Stomach (tissue), 8 donors: ENCODE measurements at regions not wholly inside any gene's neighbourhood (a gene's known extent, or its start where the extent isn't known, plus 50 kb on each side); places are given as distances from the start of the nearest gene placed in this dataset.

ENCODE experiments used
- DNase-seq, 2 donors: peaks; one replicate each; pipeline versions ENCODE4 v3.0.0 to v3.0.0-alpha.2; 2013 to 2019
- H3K27ac ChIP-seq, 5 donors: fragments of 200-600 bp in 4 of 5; sonication (generic) in 4 of 5; one replicate each; pipeline ENCODE4 v1.5.1; 2013 to 2019; ENCODE audit warnings: mild to moderate bottlenecking in 1 of 5, moderate library complexity in 1 of 5
- H3K27me3 ChIP-seq, 3 donors: fragments of 200-600 bp; sonication (generic); one replicate each; pipeline ENCODE4 v1.5.1; 2017 to 2019; ENCODE audit warnings: mixed run types in 1 of 3
- H3K36me3 ChIP-seq, 4 donors: fragments of 200-600 bp; sonication (generic); 1 replicate in 3 of 4; 2 replicates in 1 of 4; pipeline ENCODE4 v1.5.1; 2016 to 2019
- H3K4me1 ChIP-seq, 4 donors: fragments of 200-600 bp; sonication (generic); one replicate each; pipeline ENCODE4 v1.5.1; 2016 to 2019
- H3K4me3 ChIP-seq, 4 donors: fragments of 200-600 bp; sonication (generic) in 3 of 4; one replicate each; pipeline ENCODE4 v1.5.1; 2016 to 2019; ENCODE audit warnings: mild to moderate bottlenecking in 1 of 4
- H3K9me3 ChIP-seq, 4 donors: fragments of 200-600 bp; sonication (generic); one replicate each; pipeline ENCODE4 v1.5.1; 2016 to 2019
- EP300 ChIP-seq: sonication (generic); formaldehyde crosslinking; IDR thresholded peaks from one replicate; pipeline ENCODE4 v1.6.1; 2017; ENCODE audit warnings: antibody characterized with exemption
- POLR2A ChIP-seq, 4 donors: fragments of 450-650 bp; IDR thresholded peaks; one replicate each; pipeline ENCODE4 v1.6.1; 2016; ENCODE audit warnings: antibody characterized with exemption in 4 of 4, control low read depth in 2 of 4, mild to moderate bottlenecking in 1 of 4, moderate library complexity in 1 of 4
- POLR2AphosphoS5 ChIP-seq, 3 donors: sonication (generic); formaldehyde crosslinking; IDR thresholded peaks; one replicate each; pipeline ENCODE4 v1.6.1; 2016; ENCODE audit warnings: antibody characterized with exemption in 3 of 3
- WGBS, 5 donors: extraction: QIAGEN DNeasy Blood & Tissue Kit in 3 of 5; methylation state at CpG; one replicate each; pipeline versions ENCODE4 v1.1.5 to v1.1.7; 2013 to 2018; 5-methylcytosine and 5-hydroxymethylcytosine counted together
- intact Hi-C: fragments of 100-400 bp; cut with DNase I; formaldehyde crosslinking; loops from one replicate; pipeline ENCODE4 v1.15.1; 2023; ENCODE audit warnings: low total_unique reads
- TF ChIP-seq, protein P1 (sequence below), 7 experiments: fragments of 450-650 bp in 4 of 7; fragments of 200-600 bp in 3 of 7; sonication (generic) in 3 of 7; IDR thresholded peaks; one replicate each; pipeline ENCODE4 v1.5.1; 2016 to 2019; ENCODE audit warnings: antibody characterized with exemption in 7 of 7, control low read depth in 2 of 7, mild to moderate bottlenecking in 1 of 7
- donor health status: healthy with polysubstance abuse.
- donor health status: Bipolar disorder and iron deficiency.
- donor health status: healthy.

DNA sequence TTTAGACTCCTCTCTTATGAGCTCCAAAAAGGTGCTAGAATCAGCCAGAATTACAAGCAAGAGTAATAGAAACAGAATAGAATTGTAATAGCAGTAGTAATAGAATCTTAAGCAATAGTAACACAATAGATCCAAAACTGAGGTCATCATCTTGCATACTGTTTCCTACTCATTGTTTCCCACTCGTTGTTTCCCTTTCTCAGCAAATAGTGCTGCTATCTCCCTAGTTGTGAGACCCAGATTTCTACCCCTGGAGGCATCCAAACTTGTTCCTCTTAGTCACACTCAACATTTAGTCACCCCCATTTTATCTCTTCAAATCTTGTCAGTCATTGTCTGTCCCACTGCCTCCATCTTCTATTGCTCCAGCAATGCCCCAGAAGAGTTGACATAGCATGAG, 356.9 kb upstream of the MARCKS start:
- Histone ChIP-seq H3K9me3 (no peaks in the 10 kb centered on the region), H3K36me3 (no peaks in the 10 kb centered on the region), H3K4me3 (no peak overlapping the region), H3K27me3 (no peaks in the 10 kb centered on the region), H3K27ac (no peak overlapping the region), H3K4me1 (no peaks in the 10 kb centered on the region)
- intact Hi-C loops: no loop called here
- no peak for DNase-seq
- 47 to 75% (median 54%) methylated on average over 1 of the region's 1 CpG for WGBS, 5 donors
- TF ChIP-seq POLR2AphosphoS5 (IDR thresholded peaks at IDR 0.05) (no peak), POLR2A (IDR thresholded peaks at IDR 0.05) (no peak), EP300 (no peak)
- TF ChIP-seq, protein P1, sequence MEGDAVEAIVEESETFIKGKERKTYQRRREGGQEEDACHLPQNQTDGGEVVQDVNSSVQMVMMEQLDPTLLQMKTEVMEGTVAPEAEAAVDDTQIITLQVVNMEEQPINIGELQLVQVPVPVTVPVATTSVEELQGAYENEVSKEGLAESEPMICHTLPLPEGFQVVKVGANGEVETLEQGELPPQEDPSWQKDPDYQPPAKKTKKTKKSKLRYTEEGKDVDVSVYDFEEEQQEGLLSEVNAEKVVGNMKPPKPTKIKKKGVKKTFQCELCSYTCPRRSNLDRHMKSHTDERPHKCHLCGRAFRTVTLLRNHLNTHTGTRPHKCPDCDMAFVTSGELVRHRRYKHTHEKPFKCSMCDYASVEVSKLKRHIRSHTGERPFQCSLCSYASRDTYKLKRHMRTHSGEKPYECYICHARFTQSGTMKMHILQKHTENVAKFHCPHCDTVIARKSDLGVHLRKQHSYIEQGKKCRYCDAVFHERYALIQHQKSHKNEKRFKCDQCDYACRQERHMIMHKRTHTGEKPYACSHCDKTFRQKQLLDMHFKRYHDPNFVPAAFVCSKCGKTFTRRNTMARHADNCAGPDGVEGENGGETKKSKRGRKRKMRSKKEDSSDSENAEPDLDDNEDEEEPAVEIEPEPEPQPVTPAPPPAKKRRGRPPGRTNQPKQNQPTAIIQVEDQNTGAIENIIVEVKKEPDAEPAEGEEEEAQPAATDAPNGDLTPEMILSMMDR (IDR thresholded peaks at IDR 0.05): no peak

DNA sequence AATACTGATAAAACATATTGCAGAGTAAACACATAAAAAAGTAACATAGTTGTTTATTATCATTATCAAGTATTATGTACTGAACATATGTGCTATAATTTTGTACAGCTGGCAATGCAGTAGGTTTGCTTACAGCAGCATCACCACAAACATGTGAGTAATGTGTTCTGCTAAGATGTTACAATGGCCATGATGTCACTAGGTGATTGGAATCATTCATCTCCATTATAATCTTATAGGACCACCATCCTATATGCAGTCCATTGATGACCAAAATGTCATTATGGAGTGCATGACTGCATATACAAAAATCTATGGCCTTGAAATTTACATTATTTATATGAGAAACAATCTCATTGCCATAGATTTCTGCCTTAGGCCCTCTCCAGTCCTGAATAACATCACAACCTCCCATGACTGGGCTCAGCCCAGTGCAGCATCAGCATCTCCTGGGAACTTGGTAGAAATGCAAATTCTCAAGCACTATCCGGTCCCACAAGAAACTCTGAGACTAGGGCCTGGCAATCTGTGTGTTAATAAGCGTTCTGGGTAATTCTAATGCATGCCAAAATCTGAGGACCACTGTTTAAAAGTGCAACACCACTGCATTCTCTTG, 352.0 kb upstream of the MARCKS start:
- WGBS, 5 donors: 87 to 97% (median 94%) methylated on average over 2 of the region's 2 CpGs
- no peaks in the 10 kb centered on the region for H3K9me3 ChIP-seq
- no peak overlapping the region for H3K4me3 ChIP-seq
- TF ChIP-seq EP300: no peak
- TF ChIP-seq POLR2AphosphoS5 (IDR thresholded peaks at IDR 0.05): no peak
- TF ChIP-seq, protein P1 (IDR thresholded peaks at IDR 0.05): no peak
- TF ChIP-seq POLR2A (IDR thresholded peaks at IDR 0.05): no peak
- H3K4me1 ChIP-seq: no peaks in the 10 kb centered on the region
- no peaks in the 10 kb centered on the region for H3K27me3 ChIP-seq
- no peaks in the 10 kb centered on the region for H3K36me3 ChIP-seq
- no peak overlapping the region for H3K27ac ChIP-seq
- intact Hi-C loops: no loop called here
- no peak for DNase-seq

DNA sequence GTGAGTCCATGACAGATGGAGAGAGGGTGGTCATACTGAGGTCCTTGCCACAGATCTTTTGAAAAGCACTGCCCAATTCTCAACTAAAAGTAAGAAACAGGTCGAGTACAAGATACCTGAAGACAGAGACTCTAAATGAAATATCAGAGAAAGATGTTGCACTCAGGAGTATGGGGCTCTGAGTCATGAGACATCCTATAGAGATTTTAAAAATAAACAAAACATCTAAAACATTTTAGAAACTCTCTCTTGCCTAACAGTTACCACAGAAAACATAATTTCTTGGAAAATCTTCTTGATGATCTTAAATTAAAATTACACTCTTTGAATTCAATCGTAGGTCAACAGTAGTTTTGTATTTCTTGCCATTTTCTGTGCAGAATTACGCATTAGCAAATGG, 348.9 kb upstream of the MARCKS start:
- no peak for DNase-seq
- no peaks in the 10 kb centered on the region for H3K9me3 ChIP-seq

DNA sequence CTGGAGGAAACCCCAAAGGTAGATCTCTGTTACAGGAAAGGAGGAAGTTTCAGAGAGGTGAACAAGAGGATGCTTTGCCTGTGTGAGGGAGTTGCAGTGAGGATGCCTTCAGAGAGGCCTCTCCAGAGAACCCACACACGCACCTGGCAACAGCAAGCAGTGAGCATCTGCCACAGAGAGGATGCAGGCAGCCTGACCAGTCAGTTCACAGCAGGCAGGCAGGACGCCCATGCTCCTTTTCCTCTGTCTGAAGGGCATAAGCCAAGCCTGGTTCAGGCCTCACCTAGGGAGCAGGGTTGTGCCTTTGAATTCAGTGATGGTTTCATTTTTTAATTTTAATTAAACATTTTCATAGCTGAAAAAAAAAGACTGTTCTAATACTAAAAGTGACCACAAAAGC, 346.0 kb upstream of the MARCKS start:
- H3K4me1 ChIP-seq: no peaks in the 10 kb centered on the region
- H3K27ac ChIP-seq: no peak overlapping the region
- TF ChIP-seq, protein P1 (IDR thresholded peaks at IDR 0.05): no peak
- TF ChIP-seq POLR2A (IDR thresholded peaks at IDR 0.05): no peak
- TF ChIP-seq EP300: no peak
- no peak for TF ChIP-seq POLR2AphosphoS5 (IDR thresholded peaks at IDR 0.05)
- no peak for DNase-seq
- no peaks in the 10 kb centered on the region for H3K36me3 ChIP-seq
- H3K4me3 ChIP-seq: no peak overlapping the region
- 82 to 96% (median 92%) methylated on average over 2 of the region's 2 CpGs for WGBS, 5 donors
- no peaks in the 10 kb centered on the region for H3K27me3 ChIP-seq
- no peaks in the 10 kb centered on the region for H3K9me3 ChIP-seq
- intact Hi-C loops: no loop called here

More for the DNA sequence above, 348.9 kb upstream of the MARCKS start:
- no peak for TF ChIP-seq EP300
- TF ChIP-seq POLR2A (IDR thresholded peaks at IDR 0.05): no peak
- no peak for TF ChIP-seq POLR2AphosphoS5 (IDR thresholded peaks at IDR 0.05)
- TF ChIP-seq, protein P1 (IDR thresholded peaks at IDR 0.05): no peak
- H3K27me3 ChIP-seq: no peaks in the 10 kb centered on the region
- H3K4me1 ChIP-seq: no peaks in the 10 kb centered on the region
- H3K27ac ChIP-seq: no peak overlapping the region
- H3K36me3 ChIP-seq: no peaks in the 10 kb centered on the region
- 79 to 86% (median 83%) methylated on average over 3 of the region's 3 CpGs for WGBS, 5 donors
- H3K4me3 ChIP-seq: no peak overlapping the region
- intact Hi-C loops: no loop called here
